Neural cell (in vitro differentiated cells): ENCODE measurements at regions not wholly inside any gene's neighbourhood (a gene's known extent, or its start where the extent isn't known, plus 50 kb on each side); places are given as distances from the start of the nearest gene placed in this dataset.

Experiments used
- H2AFZ ChIP-seq: fragments of 200-600, 300-800 bp; sonication (generic), shearing (Covaris generic); 2 replicates; pipeline ENCODE4 v1.6.0; 2014; ENCODE audit warnings: low read depth, mild to moderate bottlenecking, antibody characterized with exemption, low read length, moderate library complexity
- H3F3A ChIP-seq: fragments of 200-600 bp; shearing (Covaris generic); 2 replicates; pipeline ENCODE4 v1.6.1; 2016; ENCODE audit warnings: mild to moderate bottlenecking, moderate library complexity, mixed read lengths, antibody characterized with exemption, low read length; ENCODE audit not compliant: insufficient read depth, poor library complexity, severe bottlenecking
- H3K27ac ChIP-seq: fragments of 200-600, 300-800 bp; sonication (generic), shearing (Covaris generic); 2 replicates; pipeline ENCODE4 v1.5.1; 2014; ENCODE audit warnings: mild to moderate bottlenecking, low read length, moderate library complexity
- H3K27me3 ChIP-seq: fragments of 300-800, 200-600 bp; sonication (generic), shearing (Covaris generic); 2 replicates; pipeline ENCODE4 v1.6.0; 2014; ENCODE audit warnings: mild to moderate bottlenecking, low read depth, low read length, moderate library complexity; ENCODE audit not compliant: insufficient read depth
- H3K36me3 ChIP-seq: fragments of 300-800, 200-600 bp; sonication (generic), shearing (Covaris generic); 2 replicates; pipeline ENCODE4 v1.5.1; 2014; ENCODE audit warnings: mild to moderate bottlenecking, antibody characterized with exemption, low read length, moderate library complexity; ENCODE audit not compliant: insufficient read depth
- H3K4me2 ChIP-seq: fragments of 300-800, 200-600 bp; sonication (generic), shearing (Covaris generic); 2 replicates; pipeline ENCODE4 v1.6.0; 2014; ENCODE audit warnings: mild to moderate bottlenecking, low read length
- H3K4me3 ChIP-seq: fragments of 300-800, 200-600 bp; sonication (generic), shearing (Covaris generic); 2 replicates; pipeline ENCODE4 v1.5.1; 2014; ENCODE audit warnings: mild to moderate bottlenecking, low read length, moderate library complexity
- H3K79me2 ChIP-seq: fragments of 200-600 bp; shearing (Covaris generic); replicated peaks from 2 replicates; pipeline ENCODE4 v1.6.0; 2014; ENCODE audit warnings: mild to moderate bottlenecking, low read length, moderate library complexity; ENCODE audit not compliant: insufficient read depth
- H3K9ac ChIP-seq: fragments of 300-800, 200-600 bp; sonication (generic), shearing (Covaris generic); 2 replicates; pipeline ENCODE4 v1.6.1; 2016; ENCODE audit warnings: mild to moderate bottlenecking, low read length, mixed read lengths
- H3K9me2 ChIP-seq: fragments of 200-600 bp; shearing (Covaris generic); 2 replicates; pipeline ENCODE4 v1.6.1; 2016; ENCODE audit warnings: mild to moderate bottlenecking, low read length, mixed read lengths; ENCODE audit not compliant: insufficient read depth
- H3K9me3 ChIP-seq: fragments of 200-600, 300-800 bp; sonication (generic), shearing (Covaris generic); 2 replicates; pipeline ENCODE4 v1.6.1; 2016; ENCODE audit warnings: mild to moderate bottlenecking, mixed run types, low read length, moderate library complexity, mixed read lengths
- H4K20me1 ChIP-seq: fragments of 200-600 bp; shearing (Covaris generic); 2 replicates; pipeline ENCODE4 v1.6.1; 2016; ENCODE audit warnings: mild to moderate bottlenecking, mixed run types; ENCODE audit not compliant: insufficient read depth
- CTCF ChIP-seq: fragments of 450-650 bp; IDR thresholded peaks from 2 replicates; pipeline ENCODE4 v1.5.1; 2014; ENCODE audit warnings: antibody characterized with exemption, mild to moderate bottlenecking, moderate library complexity; ENCODE audit not compliant: poor library complexity, severe bottlenecking
- EP300 ChIP-seq: fragments of 450-650 bp; conservative IDR thresholded peaks from 2 replicates; pipeline ENCODE4 v1.6.1; 2014; ENCODE audit warnings: antibody characterized with exemption, mild to moderate bottlenecking, moderate library complexity; ENCODE audit not compliant: poor library complexity, severe bottlenecking
- EZH2 ChIP-seq: fragments of 200-600, 300-800 bp; shearing (Covaris generic), sonication (generic); IDR thresholded peaks from 2 replicates; pipeline ENCODE4 v1.6.1; 2014; ENCODE audit warnings: antibody characterized with exemption, low read length, borderline replicate concordance, mild to moderate bottlenecking; ENCODE audit not compliant: insufficient read depth, poor library complexity, severe bottlenecking
- MXI1 ChIP-seq: fragments of 450-650 bp; conservative IDR thresholded peaks from 2 replicates; pipeline ENCODE4 v1.6.1; 2014; ENCODE audit warnings: antibody characterized with exemption, mild to moderate bottlenecking; ENCODE audit not compliant: poor library complexity, severe bottlenecking
- POLR2AphosphoS5 ChIP-seq: IDR thresholded peaks from 2 replicates; pipeline ENCODE4 v1.6.1; 2012
- RAD21 ChIP-seq: fragments of 450-650 bp; conservative IDR thresholded peaks from 2 replicates; pipeline ENCODE4 v1.6.1; 2014; ENCODE audit warnings: antibody characterized with exemption, mild to moderate bottlenecking, moderate library complexity
- REST ChIP-seq: IDR thresholded peaks from 2 replicates; pipeline ENCODE4 v1.6.1; 2012; ENCODE audit warnings: borderline replicate concordance
- SMC3 ChIP-seq: fragments of 450-650 bp; conservative IDR thresholded peaks from 2 replicates; pipeline ENCODE4 v1.6.1; 2014; ENCODE audit warnings: antibody characterized with exemption, mild to moderate bottlenecking, moderate library complexity; ENCODE audit not compliant: poor library complexity
- TAF1 ChIP-seq: IDR thresholded peaks from 2 replicates; pipeline ENCODE4 v1.6.1; 2012; ENCODE audit warnings: low read depth

GRCh38 chr10:71038921-71039320, 150.6 kb upstream of the PCBD1 start:
- no peak overlapping the region for H3K4me2 ChIP-seq
- H4K20me1 ChIP-seq = no peaks in the 10 kb centered on the region
- H3F3A ChIP-seq = no peaks in the 10 kb centered on the region
- H2AFZ ChIP-seq = no peak overlapping the region
- no peaks in the 10 kb centered on the region for H3K9me2 ChIP-seq
- H3K9me3 ChIP-seq = no peaks in the 10 kb centered on the region
- no peaks in the 10 kb centered on the region for H3K36me3 ChIP-seq
- H3K9ac ChIP-seq = no peak overlapping the region
- H3K27me3 ChIP-seq = no peaks in the 10 kb centered on the region
- no peaks in the 10 kb centered on the region for H3K79me2 ChIP-seq
- no peak overlapping the region for H3K27ac ChIP-seq
- no peak overlapping the region for H3K4me3 ChIP-seq
- TF ChIP-seq MXI1 = no peak
- no peak for TF ChIP-seq SMC3
- TF ChIP-seq CTCF = no peak
- no peak for TF ChIP-seq EP300
- no peak for TF ChIP-seq EZH2
- no peak for TF ChIP-seq TAF1
- no peak for TF ChIP-seq POLR2AphosphoS5
- no peak for TF ChIP-seq REST
- no peak for TF ChIP-seq RAD21

- Histone ChIP-seq H2AFZ (no peak overlapping the region), H3F3A (no peaks in the 10 kb centered on the region), H3K4me3 (no peak overlapping the region), H3K9me2 (no peaks in the 10 kb centered on the region), H3K79me2 (no peaks in the 10 kb centered on the region), H3K36me3 (no peaks in the 10 kb centered on the region), H3K4me2 (no peak overlapping the region), H3K9ac (no peak overlapping the region), H3K27me3 (no peaks in the 10 kb centered on the region), H3K9me3 (no peaks in the 10 kb centered on the region), H4K20me1 (no peaks in the 10 kb centered on the region), H3K27ac (no peak overlapping the region)
- TF ChIP-seq EP300 = no peak
- TF ChIP-seq CTCF = no peak
- TF ChIP-seq POLR2AphosphoS5 = no peak
- TF ChIP-seq REST = no peak
- TF ChIP-seq RAD21 = no peak
- TF ChIP-seq TAF1 = no peak
- TF ChIP-seq EZH2 = no peak
- no peak for TF ChIP-seq SMC3
- TF ChIP-seq MXI1 = no peak
These were observed 151.2 kb upstream of the PCBD1 start for GRCh38 chr10:71039551-71039950.
